HG03469 (cell line): ENCODE measurements at regions not wholly inside any gene's neighbourhood (a gene's known extent, or its start where the extent isn't known, plus 50 kb on each side); places are given as distances from the start of the nearest gene placed in this dataset.
"Not testable (repeated sequence)": the region's sequence is repeated elsewhere in the genome, so short reads cannot be mapped to it uniquely, and the experiment has no call there.

Experiments
- ATAC-seq: cut with Tn5 transposase; IDR thresholded peaks from one replicate; pipeline ENCODE4 v1.9.1; 2021; ENCODE audit warnings: mild to moderate bottlenecking, moderate library complexity, moderate number of reproducible peaks; ENCODE audit not compliant: unreplicated experiment

- not testable (repeated sequence) for ATAC-seq
Observed at GRCh38 chr11:110843053-110843452, 130.8 kb upstream of the ARHGAP20 start.

GRCh38 chr11:110838808-110839207 lies 126.6 kb upstream of the ARHGAP20 start:
- ATAC-seq: no peak

- no peak for ATAC-seq
Observed at GRCh38 chr11:110837603-110838002, 125.4 kb upstream of the ARHGAP20 start.

- ATAC-seq: no peak
Observed at GRCh38 chr11:110835106-110835505, 122.9 kb upstream of the ARHGAP20 start.

GRCh38 chr11:110833033-110833484 lies 120.8 kb upstream of the ARHGAP20 start:
- ATAC-seq: no peak

- no peak for ATAC-seq
Observed at GRCh38 chr11:110832539-110832938, 120.3 kb upstream of the ARHGAP20 start.

GRCh38 chr11:110832080-110832479 lies 119.8 kb upstream of the ARHGAP20 start:
- ATAC-seq: no peak

- ATAC-seq: no peak
Observed at GRCh38 chr11:110830747-110831146, 118.5 kb upstream of the ARHGAP20 start.

GRCh38 chr11:110830344-110830743 lies 118.1 kb upstream of the ARHGAP20 start:
- ATAC-seq: no peak

- ATAC-seq: no peak
Observed at GRCh38 chr11:110829873-110830272, 117.6 kb upstream of the ARHGAP20 start.

- ATAC-seq: no peak
Observed at GRCh38 chr11:110828086-110828485, 115.8 kb upstream of the ARHGAP20 start.

- no peak for ATAC-seq
Observed at GRCh38 chr11:110827276-110827675, 115.0 kb upstream of the ARHGAP20 start.

- no peak for ATAC-seq
Observed at GRCh38 chr11:110824912-110825620, 112.8 kb upstream of the ARHGAP20 start.

GRCh38 chr11:110818032-110818687 lies 105.9 kb upstream of the ARHGAP20 start:
- no peak for ATAC-seq

- peak; percentile 57 for ATAC-seq
Observed at GRCh38 chr11:110812086-110812733, 100.0 kb upstream of the ARHGAP20 start.

GRCh38 chr11:110809417-110810199 lies 97.4 kb upstream of the ARHGAP20 start:
- no peak for ATAC-seq

GRCh38 chr11:110808248-110808647 lies 96.0 kb upstream of the ARHGAP20 start:
- ATAC-seq: no peak

- no peak for ATAC-seq
Observed at GRCh38 chr11:110807801-110808200, 95.6 kb upstream of the ARHGAP20 start.

GRCh38 chr11:110805756-110806155 lies 93.5 kb upstream of the ARHGAP20 start:
- ATAC-seq: no peak

GRCh38 chr11:110802162-110802561 lies 89.9 kb upstream of the ARHGAP20 start:
- ATAC-seq: no peak

GRCh38 chr11:110801328-110801727 lies 89.1 kb upstream of the ARHGAP20 start:
- ATAC-seq: no peak
